ENCODE measurements at regions not wholly inside any gene's neighbourhood (a gene's known extent, or its start where the extent isn't known, plus 50 kb on each side); places are given as distances from the start of the nearest gene placed in this dataset.

DNA sequence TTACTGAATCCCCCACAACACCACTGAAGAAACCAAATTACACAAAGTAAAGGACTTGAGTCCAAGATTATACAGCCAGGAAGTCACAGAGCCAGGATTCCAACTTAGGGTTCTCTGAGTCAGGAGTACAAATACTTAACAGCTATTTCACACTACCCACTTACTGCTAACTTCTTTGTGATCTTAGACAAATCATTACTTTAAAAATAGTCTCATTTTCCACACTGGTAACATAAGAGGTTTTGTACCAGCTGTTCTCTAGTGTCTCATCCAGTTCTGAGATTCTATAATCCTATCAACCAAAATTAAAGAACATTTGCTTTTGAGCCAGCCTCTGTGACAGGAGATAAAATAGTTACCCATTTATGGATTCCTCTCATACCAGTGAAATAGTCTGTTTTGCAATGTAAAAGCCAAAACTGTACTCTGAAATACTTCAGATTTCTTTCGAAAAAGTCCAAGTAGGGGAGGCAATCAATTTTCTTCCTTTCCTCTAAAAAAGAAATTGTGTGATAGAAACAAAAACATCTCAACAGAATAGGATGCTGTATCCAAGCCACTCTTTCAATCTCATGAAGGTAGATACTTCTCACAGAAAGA lies 157.6 kb downstream of the LRATD1 start:
- no peak overlapping the region for H3K4me3 ChIP-seq (ENCODE audit: low read length)
- no peak for ATAC-seq

DNA sequence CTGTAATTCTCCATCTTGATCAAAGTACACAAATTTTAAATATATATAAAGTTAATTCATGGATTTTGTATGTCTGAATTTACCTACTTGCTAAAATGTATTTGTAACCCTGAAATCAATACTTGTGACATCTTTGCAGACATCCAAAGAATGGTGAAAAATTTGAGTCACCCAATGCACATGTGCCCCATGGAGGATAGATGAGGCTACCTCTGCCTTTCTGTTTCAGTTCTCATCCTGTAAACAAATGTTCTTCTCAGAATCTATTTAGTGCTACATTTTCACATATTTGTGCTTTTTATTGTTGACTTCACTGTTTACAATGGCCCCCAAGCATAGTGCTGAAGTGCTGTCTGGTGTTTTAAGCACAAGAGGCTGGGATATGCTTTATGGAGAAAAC lies 171.5 kb downstream of the LRATD1 start:
- intact Hi-C loops (cut with micrococcal nuclease), result no loop called here
- Histone ChIP-seq H3K36me3 (ENCODE audit: low read depth, low read length) (no peaks in the 10 kb centered on the region), H3K4me1 (ENCODE audit: insufficient read depth, low read length) (no peaks in the 10 kb centered on the region), H3K79me2 (ENCODE audit: low read length) (no peaks in the 10 kb centered on the region), H3K9me3 (ENCODE audit: low read length) (no peaks in the 10 kb centered on the region; the same call in 1 of the 2 replicates), H3K27me3 (ENCODE audit: low read length) (no peaks in the 10 kb centered on the region), H3K27ac (ENCODE audit: low read length) (no peak overlapping the region), H3K9ac (ENCODE audit: low read length) (no peak overlapping the region), H4K20me1 (ENCODE audit: low read length) (no peaks in the 10 kb centered on the region), H2AFZ (ENCODE audit: low read length) (no peak overlapping the region), H3K4me2 (ENCODE audit: low read length) (no peak overlapping the region), H3F3A (ENCODE audit: low read length, unreplicated experiment) (no peaks in the 10 kb centered on the region), H3K9me2 (replicated peaks; ENCODE audit: low read length) (no peaks in the 10 kb centered on the region), H3K4me3 (ENCODE audit: low read length) (no peak overlapping the region)
- DNase-seq (no peak), ATAC-seq (no peak)
- ChIA-PET POLR2A (ENCODE audit: unreplicated experiment) (no interaction called here), CTCF (no interaction called here)
- TF ChIP-seq EZH2 (IDR thresholded peaks at IDR 0.05; ENCODE audit: low read length, unreplicated experiment) (no peak), EZH2phosphoT487 (IDR thresholded peaks at IDR 0.05; ENCODE audit: borderline replicate concordance, low read length) (no peak)
- BruUV-seq (replicated peaks), result no TSS peak

More for the DNA sequence above, 157.6 kb downstream of the LRATD1 start:
- Histone ChIP-seq H3K36me3 (ENCODE audit: low read depth, low read length) (no peaks in the 10 kb centered on the region), H3K9me2 (replicated peaks; ENCODE audit: low read length) (no peaks in the 10 kb centered on the region), H3K9me3 (ENCODE audit: low read length) (no peaks in the 10 kb centered on the region), H3F3A (ENCODE audit: low read length, unreplicated experiment) (no peaks in the 10 kb centered on the region), H3K9ac (ENCODE audit: low read length) (no peak overlapping the region), H3K27me3 (ENCODE audit: low read length) (no peaks in the 10 kb centered on the region), H3K4me1 (ENCODE audit: insufficient read depth, low read length) (no peaks in the 10 kb centered on the region), H4K20me1 (ENCODE audit: low read length) (no peaks in the 10 kb centered on the region), H2AFZ (ENCODE audit: low read length) (no peak overlapping the region), H3K79me2 (ENCODE audit: low read length) (no peaks in the 10 kb centered on the region), H3K4me2 (ENCODE audit: low read length) (no peak overlapping the region), H3K27ac (ENCODE audit: low read length) (no peak overlapping the region)
- ChIA-PET POLR2A (ENCODE audit: unreplicated experiment) (no interaction called here), CTCF (no interaction called here)
- BruUV-seq (replicated peaks), result no TSS peak
- no peak for DNase-seq
- TF ChIP-seq, protein P1, sequence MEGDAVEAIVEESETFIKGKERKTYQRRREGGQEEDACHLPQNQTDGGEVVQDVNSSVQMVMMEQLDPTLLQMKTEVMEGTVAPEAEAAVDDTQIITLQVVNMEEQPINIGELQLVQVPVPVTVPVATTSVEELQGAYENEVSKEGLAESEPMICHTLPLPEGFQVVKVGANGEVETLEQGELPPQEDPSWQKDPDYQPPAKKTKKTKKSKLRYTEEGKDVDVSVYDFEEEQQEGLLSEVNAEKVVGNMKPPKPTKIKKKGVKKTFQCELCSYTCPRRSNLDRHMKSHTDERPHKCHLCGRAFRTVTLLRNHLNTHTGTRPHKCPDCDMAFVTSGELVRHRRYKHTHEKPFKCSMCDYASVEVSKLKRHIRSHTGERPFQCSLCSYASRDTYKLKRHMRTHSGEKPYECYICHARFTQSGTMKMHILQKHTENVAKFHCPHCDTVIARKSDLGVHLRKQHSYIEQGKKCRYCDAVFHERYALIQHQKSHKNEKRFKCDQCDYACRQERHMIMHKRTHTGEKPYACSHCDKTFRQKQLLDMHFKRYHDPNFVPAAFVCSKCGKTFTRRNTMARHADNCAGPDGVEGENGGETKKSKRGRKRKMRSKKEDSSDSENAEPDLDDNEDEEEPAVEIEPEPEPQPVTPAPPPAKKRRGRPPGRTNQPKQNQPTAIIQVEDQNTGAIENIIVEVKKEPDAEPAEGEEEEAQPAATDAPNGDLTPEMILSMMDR (conservative IDR thresholded peaks at IDR 0.05; ENCODE audit: low read depth, low read length), result no peak
- TF ChIP-seq EZH2 (IDR thresholded peaks at IDR 0.05; ENCODE audit: low read length, unreplicated experiment), result no peak
- no peak for TF ChIP-seq EZH2phosphoT487 (IDR thresholded peaks at IDR 0.05; ENCODE audit: borderline replicate concordance, low read length)
- intact Hi-C loops (cut with micrococcal nuclease), result no loop called here

DNA sequence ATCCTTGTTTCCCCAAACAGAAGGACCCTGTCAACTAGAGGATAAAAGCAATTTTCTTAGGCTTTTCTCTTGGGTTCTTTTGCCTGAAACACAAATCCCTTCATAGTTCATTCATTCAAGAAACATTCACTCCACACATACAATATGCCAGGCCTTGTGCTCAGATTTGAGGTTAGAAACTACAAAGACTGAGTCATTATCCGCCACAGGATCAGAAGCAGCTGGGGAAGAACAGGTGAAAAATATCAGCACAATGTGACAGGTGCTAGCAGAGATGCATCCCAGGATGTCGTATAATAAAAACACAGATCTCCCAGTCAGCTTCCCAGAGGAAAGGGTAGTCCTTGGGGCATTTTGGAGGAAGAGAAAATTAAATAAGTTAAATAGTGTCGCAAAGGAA lies 172.4 kb downstream of the LRATD1 start:
- H2AFZ ChIP-seq (ENCODE audit: low read length), result no peak overlapping the region
- H3K9ac ChIP-seq (ENCODE audit: low read length), result no peak overlapping the region
- no TSS peak for BruUV-seq (replicated peaks)
- no peak overlapping the region for H3K4me2 ChIP-seq (ENCODE audit: low read length)
- H3F3A ChIP-seq (ENCODE audit: low read length, unreplicated experiment), result no peaks in the 10 kb centered on the region
- H3K27ac ChIP-seq (ENCODE audit: low read length), result no peak overlapping the region
- TF ChIP-seq EZH2 (IDR thresholded peaks at IDR 0.05; ENCODE audit: low read length, unreplicated experiment), result no peak
- no peak for TF ChIP-seq EZH2phosphoT487 (IDR thresholded peaks at IDR 0.05; ENCODE audit: borderline replicate concordance, low read length)
- TF ChIP-seq, protein P1 (conservative IDR thresholded peaks at IDR 0.05; ENCODE audit: low read depth, low read length), result no peak
- H4K20me1 ChIP-seq (ENCODE audit: low read length), result no peaks in the 10 kb centered on the region
- DNase-seq (peak; percentile 18), ATAC-seq (no peak)
- no peaks in the 10 kb centered on the region; the same call in 1 of the 2 replicates for H3K9me3 ChIP-seq (ENCODE audit: low read length)
- H3K79me2 ChIP-seq (ENCODE audit: low read length), result no peaks in the 10 kb centered on the region
- H3K27me3 ChIP-seq (ENCODE audit: low read length), result no peaks in the 10 kb centered on the region
- H3K4me1 ChIP-seq (ENCODE audit: insufficient read depth, low read length), result no peaks in the 10 kb centered on the region
- H3K36me3 ChIP-seq (ENCODE audit: low read depth, low read length), result no peaks in the 10 kb centered on the region
- CTCF ChIA-PET, result no interaction called here
- no peaks in the 10 kb centered on the region for H3K9me2 ChIP-seq (replicated peaks; ENCODE audit: low read length)
- intact Hi-C loops (cut with micrococcal nuclease), result no loop called here
- POLR2A ChIA-PET (ENCODE audit: unreplicated experiment), result no interaction called here
- no peak overlapping the region for H3K4me3 ChIP-seq (ENCODE audit: low read length)

All from PC-3 (cell line).